Upper lobe of left lung (tissue), 6 donors: ENCODE measurements at regions not wholly inside any gene's neighbourhood (a gene's known extent, or its start where the extent isn't known, plus 50 kb on each side); places are given as distances from the start of the nearest gene placed in this dataset.
A peak's percentile ranks its signal among the peaks of the same experiment; 100 is the strongest.

Experiments
- ATAC-seq, 2 donors: fragments of 200-7000 bp; cut with Tn5 transposase; one replicate each; pipeline ENCODE4 v1.9.1; 2022; ENCODE audit warnings: mild to moderate bottlenecking in 2 of 2, moderate library complexity in 2 of 2; ENCODE audit not compliant: low FRiP score in 2 of 2
- DNase-seq, 2 donors: peaks; one replicate each; pipeline ENCODE4 v3.0.0-alpha.2; 2019 to 2020
- H3K27ac ChIP-seq, 4 donors: fragments of 200-600 bp; sonication (generic); one replicate each; pipeline ENCODE4 v1.5.1; 2016 to 2019
- H3K27me3 ChIP-seq, 4 donors: fragments of 200-600 bp; sonication (generic); one replicate each; pipeline ENCODE4 v1.5.1; 2017 to 2019
- H3K36me3 ChIP-seq, 4 donors: fragments of 200-600 bp; sonication (generic); one replicate each; pipeline ENCODE4 v1.5.1; 2016 to 2019
- H3K4me1 ChIP-seq, 4 donors: fragments of 200-600 bp; sonication (generic); one replicate each; pipeline ENCODE4 v1.5.1; 2018 to 2019
- H3K4me3 ChIP-seq, 4 donors: fragments of 200-600 bp; sonication (generic); one replicate each; pipeline ENCODE4 v1.5.1; 2017 to 2019; ENCODE audit warnings: mild to moderate bottlenecking in 2 of 4, moderate library complexity in 1 of 4
- H3K9me3 ChIP-seq, 4 donors: fragments of 200-600 bp; sonication (generic); one replicate each; pipeline ENCODE4 v1.5.1; 2018 to 2019
- CTCF ChIP-seq, 6 experiments: fragments of 450-650 bp in 4 of 6; fragments of 200-600 bp in 2 of 6; sonication (generic) in 2 of 6; IDR thresholded peaks; one replicate each; pipeline ENCODE4 v1.5.1; 2016 to 2019; ENCODE audit warnings: antibody characterized with exemption in 6 of 6
- EP300 ChIP-seq, 4 donors: sonication (generic); formaldehyde crosslinking; IDR thresholded peaks; one replicate each; pipeline ENCODE4 v1.5.1; 2017; ENCODE audit warnings: antibody characterized with exemption in 4 of 4, control low read depth in 2 of 4
- POLR2A ChIP-seq, 4 donors: fragments of 450-650 bp; IDR thresholded peaks; one replicate each; pipeline ENCODE4 v1.5.1; 2016 to 2017; ENCODE audit warnings: antibody characterized with exemption in 4 of 4, mild to moderate bottlenecking in 2 of 4
- POLR2AphosphoS5 ChIP-seq, 2 donors: sonication (generic); formaldehyde crosslinking; IDR thresholded peaks; one replicate each; pipeline ENCODE4 v1.5.1; 2017; ENCODE audit warnings: antibody characterized with exemption in 2 of 2
- WGBS, 2 donors: methylation state at CpG; one replicate each; pipeline ENCODE4 v1.1.5; 2017 to 2018; 5-methylcytosine and 5-hydroxymethylcytosine counted together
- donor health status: DM: no; HTN: no; CAD: no; lungs with moderate emphysema.
- donor health status: DM: no; HTN: yes; CAD: no; lungs with severe emphysema.

- WGBS, 2 donors = 53 to 71% methylated on average over 9 of the region's 9 CpGs
- Histone ChIP-seq H3K4me3 (no peak overlapping the region), H3K27ac (no peak overlapping the region), H3K36me3 (no peaks in the 10 kb centered on the region), H3K27me3 (no peaks in the 10 kb centered on the region), H3K9me3 (no peaks in the 10 kb centered on the region), H3K4me1 (peaks cover 0 to 4% (median 0%) of the 10 kb centered on the region in 4 donors)
- peak in 1 of 4 donors; percentile 82 for TF ChIP-seq EP300 (IDR thresholded peaks at IDR 0.05)
- TF ChIP-seq CTCF (IDR thresholded peaks at IDR 0.05) = no peak
- DNase-seq (peak; percentile 10 to 54), ATAC-seq (peak; percentile 31 to 82)
Measured at GRCh38 chr14:88995437-88996198, 171.2 kb downstream of the TTC8 start.

- 76 to 86% methylated on average over 1 of the region's 1 CpG for WGBS, 2 donors
Measured at GRCh38 chr14:88998027-88998426, 173.6 kb downstream of the TTC8 start.

GRCh38 chr14:88999137-88999536, 174.7 kb downstream of the TTC8 start:
- Histone ChIP-seq H3K9me3 (no peaks in the 10 kb centered on the region), H3K27me3 (no peaks in the 10 kb centered on the region), H3K27ac (no peak overlapping the region), H3K36me3 (no peaks in the 10 kb centered on the region), H3K4me3 (no peak overlapping the region), H3K4me1 (peaks cover 0 to 8% (median 0%) of the 10 kb centered on the region in 4 donors)
- 89 to 91% methylated on average over 5 of the region's 5 CpGs for WGBS, 2 donors
- TF ChIP-seq POLR2A (IDR thresholded peaks at IDR 0.05) (no peak), EP300 (IDR thresholded peaks at IDR 0.05) (no peak), CTCF (IDR thresholded peaks at IDR 0.05) (no peak), POLR2AphosphoS5 (IDR thresholded peaks at IDR 0.05) (no peak)
- ATAC-seq (peak in 1 of 2 donors; percentile 12), DNase-seq (no peak)

More at GRCh38 chr14:88998027-88998426, 173.6 kb downstream of the TTC8 start:
- ATAC-seq (no peak), DNase-seq (no peak)
- peaks cover 0 to 8% (median 0%) of the 10 kb centered on the region in 4 donors for H3K4me1 ChIP-seq
- no peaks in the 10 kb centered on the region for H3K9me3 ChIP-seq
- H3K27ac ChIP-seq = no peak overlapping the region
- TF ChIP-seq POLR2A (IDR thresholded peaks at IDR 0.05) (no peak), POLR2AphosphoS5 (IDR thresholded peaks at IDR 0.05) (no peak), EP300 (IDR thresholded peaks at IDR 0.05) (no peak), CTCF (IDR thresholded peaks at IDR 0.05) (no peak)
- no peaks in the 10 kb centered on the region for H3K27me3 ChIP-seq
- H3K4me3 ChIP-seq = no peak overlapping the region
- H3K36me3 ChIP-seq = no peaks in the 10 kb centered on the region

- ATAC-seq = peak; percentile 71 to 79
- Histone ChIP-seq H3K4me1 (peaks cover 0 to 8% (median 0%) of the 10 kb centered on the region in 4 donors), H3K27ac (no peak overlapping the region), H3K9me3 (no peaks in the 10 kb centered on the region), H3K36me3 (no peaks in the 10 kb centered on the region), H3K27me3 (no peaks in the 10 kb centered on the region), H3K4me3 (no peak overlapping the region)
- WGBS, 2 donors = 66 to 69% methylated on average over 9 of the region's 9 CpGs
- TF ChIP-seq CTCF (IDR thresholded peaks at IDR 0.05) (no peak), EP300 (IDR thresholded peaks at IDR 0.05) (peak in 2 of 4 donors; percentile 2 to 24), POLR2A (IDR thresholded peaks at IDR 0.05) (no peak), POLR2AphosphoS5 (IDR thresholded peaks at IDR 0.05) (peak; percentile 33 to 42)
- peak in 1 of 2 donors; percentile 63 for DNase-seq
Measured at GRCh38 chr14:89000007-89000942, 175.8 kb downstream of the TTC8 start.
